GM18867 (cell line): ENCODE measurements at regions not wholly inside any gene's neighbourhood (a gene's known extent, or its start where the extent isn't known, plus 50 kb on each side); places are given as distances from the start of the nearest gene placed in this dataset.
"Not testable (repeated sequence)": the region's sequence is repeated elsewhere in the genome, so short reads cannot be mapped to it uniquely, and the experiment has no call there.

Source experiments
- ATAC-seq: cut with Tn5 transposase; IDR thresholded peaks from one replicate; pipeline ENCODE4 v1.9.1; 2021; ENCODE audit warnings: mild to moderate bottlenecking, moderate library complexity; ENCODE audit not compliant: unreplicated experiment

DNA sequence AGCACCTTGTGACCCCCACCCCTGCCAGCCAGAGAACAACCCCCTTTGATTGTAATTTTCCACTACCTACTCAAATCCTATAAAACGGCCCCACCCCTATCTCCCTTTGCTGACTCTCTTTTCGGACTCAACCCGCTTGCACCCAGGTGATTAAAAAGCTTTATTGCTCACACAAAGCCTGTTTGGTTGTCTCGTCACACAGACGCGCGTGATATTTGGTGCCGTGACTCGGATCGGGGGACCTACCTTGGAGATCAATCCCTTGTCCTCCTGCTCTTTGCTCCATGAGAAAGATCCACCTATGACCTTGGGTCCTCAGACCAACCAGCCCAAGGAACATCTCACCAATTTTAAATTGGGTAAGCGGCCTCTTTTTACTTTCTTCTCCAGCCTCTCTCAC lies 995.0 kb upstream of the LCORL start:
- not testable (repeated sequence) for ATAC-seq

GRCh38 chr4:19014594-19014993 lies 993.0 kb upstream of the LCORL start:
- no peak for ATAC-seq

DNA sequence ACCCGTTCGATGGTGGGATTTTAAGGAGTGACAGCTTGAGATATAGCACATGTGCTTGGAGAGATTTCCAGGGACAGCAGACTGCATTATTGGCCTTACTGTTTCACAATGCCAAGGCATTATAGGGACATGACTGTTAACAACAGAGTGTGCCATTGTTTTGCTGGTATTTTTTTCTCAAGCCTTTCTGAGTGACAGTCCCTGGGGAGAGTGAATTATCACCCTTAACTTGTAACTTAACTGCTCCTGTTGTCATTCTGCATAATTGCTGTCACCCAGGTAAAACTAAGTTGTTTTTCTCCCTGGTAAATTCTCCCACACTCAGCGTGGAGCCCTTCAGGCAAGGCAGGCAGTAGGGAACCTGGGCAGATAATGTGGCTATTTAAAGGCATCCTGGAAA lies 989.2 kb upstream of the LCORL start:
- ATAC-seq: no peak

DNA sequence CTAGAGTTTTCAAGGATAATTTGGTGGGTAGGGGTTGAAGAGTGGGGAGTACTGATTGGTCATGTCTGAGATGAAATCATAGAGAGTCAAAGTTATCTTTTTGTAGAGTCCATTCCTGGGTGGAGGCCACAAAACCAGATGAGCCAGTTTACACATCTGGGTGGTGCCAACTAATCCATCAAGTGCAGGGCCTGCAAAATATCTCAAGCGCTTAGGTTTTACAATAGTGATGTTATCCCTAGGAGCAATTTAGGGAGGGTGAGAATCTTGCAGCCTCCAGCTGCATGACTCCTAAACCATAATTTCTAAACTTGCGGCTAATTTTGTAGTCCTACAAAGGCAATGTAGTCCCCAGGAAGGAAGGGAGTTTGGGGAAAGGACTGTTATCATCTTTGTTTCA lies 988.3 kb upstream of the LCORL start:
- ATAC-seq: no peak

DNA sequence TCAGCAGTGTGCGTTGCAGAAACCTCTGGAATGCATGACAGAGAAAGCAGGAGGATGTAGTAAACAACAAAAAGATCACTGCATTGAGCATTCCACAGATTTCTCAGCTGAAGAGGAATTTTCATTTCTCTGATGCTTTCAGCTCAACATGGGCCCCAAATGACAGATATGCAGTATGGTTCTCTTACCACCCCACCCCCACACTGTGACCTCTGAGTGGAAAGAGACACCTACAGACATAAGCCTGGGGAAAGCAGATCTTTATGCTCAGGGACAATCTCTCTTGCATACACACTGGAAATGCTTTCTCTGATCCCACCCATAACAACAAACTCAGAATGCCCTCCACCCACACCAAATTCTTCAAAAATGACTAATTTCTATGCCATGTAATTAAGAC lies 983.7 kb upstream of the LCORL start:
- no peak for ATAC-seq

GRCh38 chr4:19002170-19002569 lies 980.6 kb upstream of the LCORL start:
- no peak for ATAC-seq

DNA sequence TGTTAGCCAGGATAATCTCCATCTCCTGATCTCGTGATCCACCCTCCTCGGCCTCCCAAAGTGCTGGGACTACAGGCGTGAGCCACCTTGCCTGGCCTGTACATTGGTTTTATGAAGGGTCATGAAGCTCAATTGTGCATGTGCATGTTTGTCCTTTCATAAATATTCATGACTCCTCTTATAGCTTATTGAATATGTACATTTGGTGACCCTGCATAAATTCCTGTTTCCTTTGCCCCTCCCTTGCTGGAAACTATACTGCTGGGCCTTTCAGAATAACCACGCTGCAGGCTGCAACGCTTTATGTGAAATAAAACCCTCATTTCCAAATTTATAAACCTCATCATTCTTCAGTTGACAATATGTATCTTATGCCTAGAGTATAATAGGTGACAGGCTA lies 978.0 kb upstream of the LCORL start:
- ATAC-seq: no peak

GRCh38 chr4:18981234-18981615 lies 959.7 kb upstream of the LCORL start:
- no peak for ATAC-seq

DNA sequence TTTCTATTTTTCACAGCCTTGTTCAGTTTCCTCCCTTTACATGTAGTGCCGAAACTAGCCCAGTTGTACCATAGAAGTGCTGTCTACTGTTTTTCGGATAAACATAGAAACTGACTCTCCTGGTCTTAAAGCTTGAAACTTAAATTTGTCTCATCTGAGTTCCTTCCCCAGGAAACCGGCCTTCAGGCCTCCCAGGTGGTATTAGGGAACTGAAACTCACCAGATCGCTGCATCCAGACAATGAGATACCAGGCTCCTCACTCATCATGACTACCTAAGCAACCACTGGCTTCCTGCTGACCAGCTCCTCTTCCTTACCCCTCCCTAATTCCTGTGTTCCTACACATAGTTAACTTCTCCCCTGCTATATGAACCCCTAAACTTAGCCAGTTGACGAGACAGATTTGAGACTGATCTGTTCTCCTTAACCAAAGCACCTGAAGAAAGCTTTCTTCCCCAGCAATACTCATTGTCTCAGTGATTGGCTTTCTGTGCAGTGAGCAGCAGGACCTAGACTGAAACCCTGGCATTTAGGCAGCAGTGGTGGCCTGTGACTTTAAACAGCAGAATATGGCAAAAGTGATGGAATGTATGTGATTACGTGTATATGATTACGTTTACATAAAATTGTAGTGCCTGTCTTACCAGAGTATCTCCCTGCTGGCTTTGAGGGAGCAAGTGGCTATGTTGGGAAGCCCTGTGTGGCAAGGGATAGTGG lies 959.1 kb upstream of the LCORL start:
- ATAC-seq: peak; percentile 57

DNA sequence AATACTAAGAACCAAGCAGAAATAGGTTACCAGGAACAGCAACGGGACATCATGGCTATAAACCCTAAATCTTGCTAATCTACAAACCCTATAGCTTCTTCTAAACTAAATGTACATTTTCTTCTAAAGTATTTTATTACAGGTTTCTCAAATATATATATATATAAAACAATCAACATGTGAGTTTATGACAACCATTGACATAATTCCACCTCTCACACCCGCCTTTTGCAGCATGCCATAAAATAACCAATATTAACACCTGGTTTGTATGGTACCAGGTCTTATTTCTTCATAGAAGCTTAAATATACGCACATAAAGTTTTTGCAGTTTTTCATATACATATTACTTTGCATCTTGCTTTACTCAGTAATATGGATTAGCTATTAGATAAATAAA lies 955.3 kb upstream of the LCORL start:
- no peak for ATAC-seq

DNA sequence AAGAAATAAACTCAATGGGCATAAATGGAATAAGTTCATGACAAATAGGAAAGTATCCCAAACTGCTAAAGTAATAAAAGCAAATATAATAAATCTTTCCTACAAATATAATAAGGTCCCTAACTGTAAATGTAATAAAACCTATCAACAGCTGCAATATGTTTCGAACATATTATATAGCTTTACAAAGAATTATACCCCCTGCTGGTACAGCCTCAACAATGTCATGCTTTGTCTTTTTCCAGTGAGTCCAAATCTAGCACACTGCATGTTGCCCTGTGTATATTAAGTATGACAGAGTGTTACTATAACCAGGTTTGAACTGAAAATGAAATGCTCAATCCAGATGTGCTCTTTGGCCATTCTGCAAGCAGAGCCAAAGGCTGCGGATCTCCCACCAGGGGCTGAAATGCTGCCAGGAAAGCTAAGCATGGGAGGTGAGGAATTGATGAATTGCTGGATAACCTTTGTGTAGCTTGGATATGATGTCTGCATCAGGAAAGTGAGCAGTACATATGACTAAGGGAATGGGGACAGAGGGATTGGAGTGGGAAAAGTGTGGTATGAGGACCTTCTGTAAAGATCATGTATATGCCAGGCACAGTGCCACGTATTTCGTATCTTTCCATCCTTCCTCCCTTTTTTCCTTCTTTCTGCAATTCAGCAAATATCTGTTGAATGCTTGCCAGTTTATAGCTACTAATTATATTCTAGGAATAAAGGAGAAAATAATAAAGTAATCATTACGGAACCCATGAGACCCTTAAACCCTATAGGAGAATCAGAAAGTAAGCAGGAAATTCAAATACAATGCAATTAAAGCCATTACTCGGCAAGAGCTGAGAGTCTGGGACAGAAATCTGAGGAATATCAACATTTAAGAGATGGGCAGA lies 954.6 kb upstream of the LCORL start:
- no peak for ATAC-seq

DNA sequence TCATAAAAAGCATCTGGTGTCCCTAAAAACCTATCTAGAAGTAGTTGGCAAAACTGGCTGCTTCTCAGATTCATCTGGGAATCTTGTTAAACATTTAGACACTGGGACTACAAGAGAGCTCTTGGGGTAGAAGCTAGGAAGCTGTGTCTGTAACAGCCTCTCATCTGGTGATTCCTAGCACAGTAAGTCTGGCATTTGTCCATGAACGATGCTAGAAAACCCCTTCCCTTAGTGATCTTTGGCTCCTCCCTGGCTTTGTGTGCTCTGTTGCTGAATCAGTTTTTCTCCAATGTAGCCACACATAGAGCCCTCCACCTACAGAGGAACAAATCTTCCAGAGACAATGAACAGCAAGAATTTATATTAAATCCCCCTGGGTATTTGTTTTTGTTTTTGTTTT lies 951.7 kb upstream of the LCORL start:
- ATAC-seq: no peak

- no peak for ATAC-seq
Measured at GRCh38 chr4:18961879-18962278, 940.3 kb upstream of the LCORL start.

GRCh38 chr4:18961266-18961665 lies 939.7 kb upstream of the LCORL start:
- no peak for ATAC-seq

DNA sequence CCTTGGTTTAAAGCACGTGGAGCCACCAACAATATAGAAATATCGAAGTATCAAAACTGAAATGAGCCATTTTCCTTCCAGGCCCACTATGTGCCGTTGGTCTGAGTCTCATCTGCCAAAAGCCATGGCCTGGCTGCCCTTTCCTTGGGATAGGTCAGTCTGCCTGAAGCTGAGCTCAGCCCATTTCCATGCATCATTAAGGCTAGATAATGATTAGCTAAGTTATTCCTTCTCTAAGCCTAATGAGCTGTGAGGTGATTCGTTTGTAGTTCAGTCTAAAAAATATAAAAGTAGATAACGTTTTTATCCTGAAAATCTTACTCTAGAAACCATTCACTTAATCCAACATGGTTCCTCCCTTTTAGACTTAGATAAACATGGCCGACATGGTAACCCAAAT lies 936.2 kb upstream of the LCORL start:
- no peak for ATAC-seq

- no peak for ATAC-seq
Measured at GRCh38 chr4:18954538-18954937, 933.0 kb upstream of the LCORL start.

- no peak for ATAC-seq
Measured at GRCh38 chr4:18953613-18954012, 932.1 kb upstream of the LCORL start.

GRCh38 chr4:18945464-18945863 lies 923.9 kb upstream of the LCORL start:
- no peak for ATAC-seq

DNA sequence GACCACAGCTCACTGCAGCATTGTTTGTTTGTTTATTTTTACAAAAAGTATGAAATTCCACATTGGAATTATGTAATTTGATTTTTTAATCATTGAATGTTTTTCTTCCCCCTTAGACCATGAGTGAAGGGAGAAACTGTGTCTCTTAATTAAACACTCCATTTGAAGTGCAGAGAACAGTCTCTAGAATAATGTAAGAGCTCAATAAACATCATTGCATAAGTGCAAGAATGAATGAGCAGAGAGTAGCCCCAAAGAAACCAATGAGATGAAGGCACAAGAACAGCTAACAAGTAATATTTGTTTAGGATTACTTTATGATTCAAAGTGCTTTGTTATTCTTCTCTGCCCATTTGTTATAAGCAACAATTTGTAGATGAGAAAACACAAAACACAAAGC lies 921.3 kb upstream of the LCORL start:
- ATAC-seq: no peak

GRCh38 chr4:18938343-18939099 lies 917.0 kb upstream of the LCORL start:
- ATAC-seq: no peak

- no peak for ATAC-seq
Measured at GRCh38 chr4:18937746-18938145, 916.2 kb upstream of the LCORL start.

GRCh38 chr4:18937080-18937479 lies 915.5 kb upstream of the LCORL start:
- no peak for ATAC-seq
